Transverse colon (tissue), 4 donors: ENCODE measurements at regions not wholly inside any gene's neighbourhood (a gene's known extent, or its start where the extent isn't known, plus 50 kb on each side); places are given as distances from the start of the nearest gene placed in this dataset.

Experiments used
- DNase-seq: peaks from one replicate; pipeline ENCODE4 v3.0.0-alpha.2; 2019
- H3K27ac ChIP-seq, 4 donors: fragments of 200-600 bp; sonication (generic); 2 replicates each; pipeline ENCODE4 v1.5.1; 2016 to 2018; ENCODE audit warnings: inconsistent platforms in 4 of 4
- H3K27me3 ChIP-seq: fragments of 200-600 bp; sonication (generic); 2 replicates; pipeline ENCODE4 v1.5.1; 2017; ENCODE audit warnings: inconsistent platforms
- H3K36me3 ChIP-seq, 4 donors: fragments of 200-600 bp; sonication (generic); 2 replicates each; pipeline ENCODE4 v1.5.1; 2017 to 2019; ENCODE audit warnings: inconsistent platforms in 4 of 4
- H3K4me1 ChIP-seq, 4 donors: fragments of 200-600 bp; sonication (generic); 2 replicates each; pipeline ENCODE4 v1.5.1; 2017 to 2020; ENCODE audit warnings: inconsistent platforms in 4 of 4
- H3K4me3 ChIP-seq, 4 donors: fragments of 200-600 bp; sonication (generic); 1 replicate in 1 of 4; 2 replicates in 3 of 4; pipeline versions ENCODE4 v1.5.1 to v1.6.1; 2017 to 2019; ENCODE audit warnings: inconsistent platforms in 4 of 4
- H3K9me3 ChIP-seq, 2 donors: fragments of 200-600 bp; sonication (generic); 2 replicates each; pipeline ENCODE4 v1.5.1; 2017 to 2019; ENCODE audit warnings: inconsistent platforms in 2 of 2
- EP300 ChIP-seq: sonication (generic); formaldehyde crosslinking; IDR thresholded peaks from one replicate; pipeline ENCODE4 v1.6.1; 2017; ENCODE audit warnings: antibody characterized with exemption, low read depth
- POLR2A ChIP-seq: fragments of 450-650 bp; IDR thresholded peaks from one replicate; pipeline ENCODE4 v1.6.1; 2016; ENCODE audit warnings: antibody characterized with exemption, mild to moderate bottlenecking, moderate library complexity
- POLR2AphosphoS5 ChIP-seq, 3 donors: sonication (generic); formaldehyde crosslinking; IDR thresholded peaks; one replicate each; pipeline ENCODE4 v1.6.1; 2016; ENCODE audit warnings: antibody characterized with exemption in 3 of 3
- WGBS, 2 donors: methylation state at CpG; one replicate each; pipeline ENCODE4 v1.1.5; 2018; ENCODE audit warnings: low coverage in 1 of 2; 5-methylcytosine and 5-hydroxymethylcytosine counted together
- in situ Hi-C, 4 donors: fragments of 200-750 bp; cut with MboI; loops; one replicate each; pipeline versions ENCODE4 v1.15.0 to v1.15.1; 2017; ENCODE audit warnings: low sequenced_read_pairs in 3 of 4, low pct_ligation_motif_present in 1 of 4, low pct_unique_long_range_greater_than_20kb in 1 of 4
- intact Hi-C: fragments of 100-400 bp; cut with DNase I; formaldehyde crosslinking; loops from one replicate; pipeline ENCODE4 v1.15.1; 2023; ENCODE audit warnings: low total_unique reads
- TF ChIP-seq, protein P1 (sequence below), 5 experiments: fragments of 200-600 bp in 3 of 5; fragments of 450-650 bp in 2 of 5; sonication (generic) in 3 of 5; IDR thresholded peaks; 1 replicate in 2 of 5; 2 replicates in 3 of 5; pipeline ENCODE4 v1.5.1; 2016 to 2017; ENCODE audit warnings: antibody characterized with exemption in 5 of 5, inconsistent platforms in 3 of 5, mild to moderate bottlenecking in 2 of 5, moderate library complexity in 1 of 5

DNA sequence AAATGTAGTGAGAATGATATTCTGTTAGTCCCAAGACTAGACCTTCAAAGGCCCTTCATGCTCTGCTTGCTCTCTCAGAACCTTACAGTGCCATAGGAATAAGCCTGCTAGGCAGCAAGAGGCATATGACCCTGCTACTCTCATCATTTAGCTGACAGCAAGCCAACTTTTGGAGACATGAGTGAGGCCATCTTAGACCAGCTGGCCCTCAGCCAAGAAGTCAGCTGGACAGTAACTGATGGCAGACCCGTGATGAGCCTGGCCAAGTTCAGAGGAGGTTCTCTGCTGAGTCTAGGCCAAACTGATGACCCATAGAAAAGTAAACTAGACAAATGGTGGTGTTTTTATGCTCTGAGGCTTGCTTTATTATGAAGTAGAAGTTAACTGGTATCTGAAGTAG lies 82.6 kb downstream of the C18orf54 start:
- no peak for DNase-seq
- in situ Hi-C loops (loop anchor here in 1 of 4 donors (10.0 to 25.0 kb wide), 2 partner anchors 103 to 545 kb away; no protein-coding TSS in a partner anchor), intact Hi-C loops (no loop called here)
- H3K9me3 ChIP-seq, result no peaks in the 10 kb centered on the region
- no peaks in the 10 kb centered on the region for H3K27me3 ChIP-seq
- WGBS, 2 donors, result 52% methylated on average over 1 of the region's 1 CpG; no CpG with 5 or more reads in 1 of the 2 donors
- no peak overlapping the region for H3K4me3 ChIP-seq
- H3K27ac ChIP-seq, result no peak overlapping the region
- peaks cover 0 to 4% (median 0%) of the 10 kb centered on the region in 4 donors for H3K4me1 ChIP-seq
- H3K36me3 ChIP-seq, result no peaks in the 10 kb centered on the region
- no peak for TF ChIP-seq EP300
- TF ChIP-seq POLR2A, result no peak
- no peak for TF ChIP-seq POLR2AphosphoS5 (IDR thresholded peaks at IDR 0.05)
- TF ChIP-seq, protein P1, sequence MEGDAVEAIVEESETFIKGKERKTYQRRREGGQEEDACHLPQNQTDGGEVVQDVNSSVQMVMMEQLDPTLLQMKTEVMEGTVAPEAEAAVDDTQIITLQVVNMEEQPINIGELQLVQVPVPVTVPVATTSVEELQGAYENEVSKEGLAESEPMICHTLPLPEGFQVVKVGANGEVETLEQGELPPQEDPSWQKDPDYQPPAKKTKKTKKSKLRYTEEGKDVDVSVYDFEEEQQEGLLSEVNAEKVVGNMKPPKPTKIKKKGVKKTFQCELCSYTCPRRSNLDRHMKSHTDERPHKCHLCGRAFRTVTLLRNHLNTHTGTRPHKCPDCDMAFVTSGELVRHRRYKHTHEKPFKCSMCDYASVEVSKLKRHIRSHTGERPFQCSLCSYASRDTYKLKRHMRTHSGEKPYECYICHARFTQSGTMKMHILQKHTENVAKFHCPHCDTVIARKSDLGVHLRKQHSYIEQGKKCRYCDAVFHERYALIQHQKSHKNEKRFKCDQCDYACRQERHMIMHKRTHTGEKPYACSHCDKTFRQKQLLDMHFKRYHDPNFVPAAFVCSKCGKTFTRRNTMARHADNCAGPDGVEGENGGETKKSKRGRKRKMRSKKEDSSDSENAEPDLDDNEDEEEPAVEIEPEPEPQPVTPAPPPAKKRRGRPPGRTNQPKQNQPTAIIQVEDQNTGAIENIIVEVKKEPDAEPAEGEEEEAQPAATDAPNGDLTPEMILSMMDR (IDR thresholded peaks at IDR 0.05), result no peak

DNA sequence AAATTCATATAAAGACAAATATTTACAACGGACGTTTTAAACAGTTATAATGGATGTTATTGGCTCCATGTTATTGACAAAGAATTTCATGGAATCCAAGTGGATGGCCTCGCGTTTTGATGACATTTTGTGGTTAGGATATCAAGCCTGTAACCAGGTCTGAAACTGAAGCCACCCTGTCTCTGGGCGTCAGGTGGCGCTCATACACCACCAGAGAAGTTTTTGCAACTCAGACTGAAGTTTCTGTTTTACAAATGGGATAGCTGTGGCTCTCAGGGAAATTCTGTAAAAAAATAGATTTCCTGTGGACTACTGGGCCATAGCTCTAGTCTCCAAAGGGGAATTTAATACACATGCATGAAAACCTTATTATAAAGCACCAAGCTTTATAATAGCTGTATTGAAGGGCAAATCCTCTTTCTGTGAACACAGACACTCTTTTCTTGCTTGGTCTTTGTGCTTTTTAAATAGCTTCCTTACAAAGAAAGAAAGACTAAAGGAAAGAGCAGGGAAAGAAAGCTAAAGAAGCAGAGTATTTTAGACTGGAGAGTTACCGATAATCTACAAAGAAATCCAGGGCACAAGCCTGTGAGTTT lies 86.7 kb downstream of the C18orf54 start:
- Histone ChIP-seq H3K4me3 (no peak overlapping the region), H3K27me3 (no peaks in the 10 kb centered on the region), H3K27ac (no peak overlapping the region), H3K4me1 (peaks cover 0 to 4% (median 0%) of the 10 kb centered on the region in 4 donors), H3K36me3 (no peaks in the 10 kb centered on the region), H3K9me3 (no peaks in the 10 kb centered on the region)
- TF ChIP-seq POLR2AphosphoS5 (IDR thresholded peaks at IDR 0.05), result no peak
- TF ChIP-seq, protein P1 (IDR thresholded peaks at IDR 0.05), result peak; percentile 55 to 81 (median 69)
- no peak for TF ChIP-seq EP300
- intact Hi-C loops (no loop called here), in situ Hi-C loops (loop anchor here in 1 of 4 donors (10.0 to 25.0 kb wide), 2 partner anchors 107 to 540 kb away; no protein-coding TSS in a partner anchor)
- WGBS, 2 donors, result 12 to 13% methylated on average over 6 to 7 of the region's 7 CpGs
- peak; percentile 78 for DNase-seq

DNA sequence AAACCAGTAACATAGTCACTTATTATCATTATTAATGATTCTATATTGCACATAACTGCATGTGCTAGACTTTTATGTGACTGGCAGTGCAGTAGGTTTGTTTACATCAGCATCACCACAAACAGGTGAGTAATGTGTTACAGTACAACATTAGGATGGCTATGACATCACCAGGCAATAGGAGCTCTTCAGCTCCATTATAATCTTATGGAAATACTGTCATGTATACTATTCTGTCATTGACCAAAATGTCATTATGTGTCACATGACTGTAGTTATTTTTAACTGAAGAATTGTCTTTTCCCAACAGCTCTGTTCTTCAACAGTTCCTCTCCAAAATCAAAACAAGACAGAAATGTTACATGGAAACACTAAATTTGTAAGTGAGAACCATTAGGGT lies 96.3 kb downstream of the C18orf54 start:
- Histone ChIP-seq H3K36me3 (no peaks in the 10 kb centered on the region), H3K4me3 (no peak overlapping the region), H3K4me1 (no peaks in the 10 kb centered on the region), H3K9me3 (no peaks in the 10 kb centered on the region), H3K27me3 (no peaks in the 10 kb centered on the region), H3K27ac (no peak overlapping the region)
- TF ChIP-seq POLR2A, result no peak
- no peak for DNase-seq
- in situ Hi-C loops, result loop anchor here in 2 of 4 donors (25.0 kb wide), 2 partner anchors 183 to 208 kb away; no protein-coding TSS in a partner anchor
- intact Hi-C loops, result no loop called here

DNA sequence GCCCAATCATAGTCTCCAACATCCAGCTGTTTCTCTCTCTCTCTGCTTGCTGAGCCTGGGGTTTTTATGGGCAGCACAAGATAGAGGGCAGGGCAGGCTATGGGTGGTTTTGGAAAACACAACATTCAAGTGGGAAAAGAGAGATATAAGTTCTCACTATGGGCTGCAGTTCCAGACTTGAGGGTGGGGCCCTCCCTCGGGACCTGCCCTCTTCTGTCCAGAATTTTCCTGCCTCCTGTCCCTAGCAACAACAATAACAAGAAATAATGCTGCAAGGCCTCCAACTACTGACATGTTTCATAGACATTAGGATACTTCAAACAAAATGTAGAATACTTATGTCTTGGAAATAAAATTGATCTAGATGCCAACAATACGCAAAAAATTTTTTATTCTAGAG lies 107.8 kb downstream of the C18orf54 start:
- no peak for TF ChIP-seq EP300
- no peak for TF ChIP-seq POLR2A
- TF ChIP-seq, protein P1 (IDR thresholded peaks at IDR 0.05), result no peak
- no peak for TF ChIP-seq POLR2AphosphoS5 (IDR thresholded peaks at IDR 0.05)

More for the DNA sequence above, 107.8 kb downstream of the C18orf54 start:
- Histone ChIP-seq H3K9me3 (no peaks in the 10 kb centered on the region), H3K4me3 (no peak overlapping the region), H3K36me3 (no peaks in the 10 kb centered on the region), H3K4me1 (no peaks in the 10 kb centered on the region), H3K27ac (no peak overlapping the region), H3K27me3 (no peaks in the 10 kb centered on the region)
- 79 to 88% methylated on average over 1 to 2 of the region's 2 CpGs for WGBS, 2 donors
- no peak for DNase-seq
- intact Hi-C loops (no loop called here), in situ Hi-C loops (loop anchor here in 2 of 4 donors (25.0 kb wide), 2 partner anchors 172 to 197 kb away; no protein-coding TSS in a partner anchor)
